ENCODE measurements at regions not wholly inside any gene's neighbourhood (a gene's known extent, or its start where the extent isn't known, plus 50 kb on each side); places are given as distances from the start of the nearest gene placed in this dataset.

DNA sequence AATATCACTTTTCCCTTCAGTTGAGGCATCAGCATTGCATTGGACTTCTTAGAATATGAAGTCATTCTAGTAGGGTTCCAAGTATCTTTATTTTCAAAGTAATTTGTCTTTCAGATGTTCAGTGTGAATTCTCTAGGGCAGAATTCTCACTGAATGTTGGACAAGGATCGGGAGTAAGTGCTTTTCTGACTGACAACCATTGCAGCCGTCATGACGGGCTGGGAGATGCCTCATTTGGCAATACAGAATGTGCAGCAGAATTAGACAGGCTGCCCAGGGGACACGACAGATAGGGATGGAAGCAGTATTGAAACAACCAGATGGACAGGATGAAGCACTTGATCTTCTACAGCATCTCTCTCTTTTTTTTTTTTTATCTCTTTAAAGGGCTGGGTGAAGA, 129.0 kb downstream of the ICE1 start:
- Histone ChIP-seq H3K27ac (ENCODE audit: low read length) (no peak overlapping the region), H3K9ac (ENCODE audit: low read length) (no peak overlapping the region), H2AFZ (ENCODE audit: low read length) (peak overlapping the region; percentile 9; the same call in 1 of the 2 replicates), H3K9me2 (replicated peaks; ENCODE audit: insufficient read depth, low read length) (no peaks in the 10 kb centered on the region), H4K20me1 (ENCODE audit: insufficient read depth, low read length) (no peaks in the 10 kb centered on the region), H3K4me1 (ENCODE audit: low read length) (no peaks in the 10 kb centered on the region), H3K4me3 (ENCODE audit: low read length) (no peak overlapping the region), H3K9me3 (replicated peaks; ENCODE audit: insufficient read depth, low read length) (no peaks in the 10 kb centered on the region), H3K27me3 (replicated peaks; ENCODE audit: insufficient read depth, low read length) (no peaks in the 10 kb centered on the region), H3K36me3 (replicated peaks; ENCODE audit: insufficient read depth, low read length) (no peaks in the 10 kb centered on the region), H3F3A (ENCODE audit: insufficient read depth, low read length) (no peaks in the 10 kb centered on the region), H3K79me2 (ENCODE audit: low read length) (no peaks in the 10 kb centered on the region), H3K4me2 (ENCODE audit: low read depth, low read length) (no peak overlapping the region)
- TF ChIP-seq EZH2phosphoT487 (IDR thresholded peaks at IDR 0.05; ENCODE audit: low read length) (no peak), EZH2 (optimal IDR thresholded peaks at IDR 0.05; ENCODE audit: low read depth, low read length) (no peak)
- TF ChIP-seq, protein P1, sequence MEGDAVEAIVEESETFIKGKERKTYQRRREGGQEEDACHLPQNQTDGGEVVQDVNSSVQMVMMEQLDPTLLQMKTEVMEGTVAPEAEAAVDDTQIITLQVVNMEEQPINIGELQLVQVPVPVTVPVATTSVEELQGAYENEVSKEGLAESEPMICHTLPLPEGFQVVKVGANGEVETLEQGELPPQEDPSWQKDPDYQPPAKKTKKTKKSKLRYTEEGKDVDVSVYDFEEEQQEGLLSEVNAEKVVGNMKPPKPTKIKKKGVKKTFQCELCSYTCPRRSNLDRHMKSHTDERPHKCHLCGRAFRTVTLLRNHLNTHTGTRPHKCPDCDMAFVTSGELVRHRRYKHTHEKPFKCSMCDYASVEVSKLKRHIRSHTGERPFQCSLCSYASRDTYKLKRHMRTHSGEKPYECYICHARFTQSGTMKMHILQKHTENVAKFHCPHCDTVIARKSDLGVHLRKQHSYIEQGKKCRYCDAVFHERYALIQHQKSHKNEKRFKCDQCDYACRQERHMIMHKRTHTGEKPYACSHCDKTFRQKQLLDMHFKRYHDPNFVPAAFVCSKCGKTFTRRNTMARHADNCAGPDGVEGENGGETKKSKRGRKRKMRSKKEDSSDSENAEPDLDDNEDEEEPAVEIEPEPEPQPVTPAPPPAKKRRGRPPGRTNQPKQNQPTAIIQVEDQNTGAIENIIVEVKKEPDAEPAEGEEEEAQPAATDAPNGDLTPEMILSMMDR (IDR thresholded peaks at IDR 0.05; ENCODE audit: low read length), result no peak
- no peak for DNase-seq

DNA sequence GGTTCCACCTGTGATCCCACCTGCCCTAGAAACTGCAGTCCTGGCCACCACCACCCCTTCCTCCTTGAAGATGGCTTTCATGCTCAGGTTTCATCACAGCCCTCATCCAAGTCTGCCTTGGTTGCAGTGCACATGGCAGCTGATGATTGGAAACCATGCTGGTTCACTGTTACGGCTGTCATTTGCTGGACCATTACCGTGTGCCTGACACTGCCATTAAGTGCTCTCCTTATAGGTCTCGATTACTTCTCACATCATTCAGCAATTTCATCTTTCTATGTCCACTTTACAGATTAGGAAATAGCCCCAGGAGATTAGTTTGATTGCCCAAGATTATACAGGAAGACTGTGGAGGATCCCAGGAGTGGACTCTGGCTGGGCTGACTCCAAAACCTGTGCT, 123.9 kb downstream of the ICE1 start:
- H3K4me2 ChIP-seq (ENCODE audit: low read depth, low read length), result no peak overlapping the region
- no peak overlapping the region for H3K27ac ChIP-seq (ENCODE audit: low read length)
- H3K4me1 ChIP-seq (ENCODE audit: low read length), result no peaks in the 10 kb centered on the region
- H3K9me3 ChIP-seq (replicated peaks; ENCODE audit: insufficient read depth, low read length), result no peaks in the 10 kb centered on the region
- no peaks in the 10 kb centered on the region for H3K9me2 ChIP-seq (replicated peaks; ENCODE audit: insufficient read depth, low read length)
- H3K79me2 ChIP-seq (ENCODE audit: low read length), result no peaks in the 10 kb centered on the region
- H2AFZ ChIP-seq (ENCODE audit: low read length), result no peak overlapping the region
- H3K27me3 ChIP-seq (replicated peaks; ENCODE audit: insufficient read depth, low read length), result no peaks in the 10 kb centered on the region
- TF ChIP-seq EZH2 (optimal IDR thresholded peaks at IDR 0.05; ENCODE audit: low read depth, low read length) (no peak), EZH2phosphoT487 (IDR thresholded peaks at IDR 0.05; ENCODE audit: low read length) (no peak)
- TF ChIP-seq, protein P1 (IDR thresholded peaks at IDR 0.05; ENCODE audit: low read length), result no peak
- H3K9ac ChIP-seq (ENCODE audit: low read length), result no peak overlapping the region
- H3F3A ChIP-seq (ENCODE audit: insufficient read depth, low read length), result no peaks in the 10 kb centered on the region
- H3K4me3 ChIP-seq (ENCODE audit: low read length), result no peak overlapping the region
- no peaks in the 10 kb centered on the region for H3K36me3 ChIP-seq (replicated peaks; ENCODE audit: insufficient read depth, low read length)
- no peak for DNase-seq
- H4K20me1 ChIP-seq (ENCODE audit: insufficient read depth, low read length), result no peaks in the 10 kb centered on the region

DNA sequence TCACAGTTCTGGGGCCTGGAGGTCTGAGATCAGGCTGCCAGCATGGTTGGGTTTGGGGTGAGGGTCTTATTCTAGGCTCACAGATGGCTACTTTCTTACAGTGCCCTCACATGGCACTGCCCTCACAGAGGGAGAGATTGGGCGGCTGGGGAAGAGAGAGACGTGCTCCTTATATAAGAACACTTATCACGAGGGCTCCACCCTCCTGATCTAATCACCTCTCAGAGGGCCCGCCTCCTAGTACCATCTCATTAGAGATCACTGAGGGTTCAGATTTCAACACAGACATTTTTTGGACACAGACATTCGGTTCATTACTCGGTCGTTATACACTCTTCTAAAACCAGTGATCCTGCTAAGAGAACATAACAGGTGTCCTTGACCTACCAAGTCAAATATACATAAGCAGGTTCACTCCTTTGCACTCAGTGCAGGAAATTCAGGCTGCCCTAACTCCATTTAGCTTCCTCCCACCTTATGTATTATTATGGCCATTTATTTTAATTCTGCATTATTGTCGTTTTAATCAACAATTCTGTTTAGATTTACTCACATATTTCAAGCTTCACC, 121.7 kb downstream of the ICE1 start:
- Histone ChIP-seq H3K9me2 (replicated peaks; ENCODE audit: insufficient read depth, low read length) (no peaks in the 10 kb centered on the region), H3K27ac (ENCODE audit: low read length) (no peak overlapping the region), H4K20me1 (ENCODE audit: insufficient read depth, low read length) (no peaks in the 10 kb centered on the region), H3K79me2 (ENCODE audit: low read length) (no peaks in the 10 kb centered on the region), H3K9me3 (replicated peaks; ENCODE audit: insufficient read depth, low read length) (no peaks in the 10 kb centered on the region), H3K4me1 (ENCODE audit: low read length) (no peaks in the 10 kb centered on the region), H3K36me3 (replicated peaks; ENCODE audit: insufficient read depth, low read length) (no peaks in the 10 kb centered on the region), H2AFZ (ENCODE audit: low read length) (no peak overlapping the region), H3K4me2 (ENCODE audit: low read depth, low read length) (no peak overlapping the region), H3K27me3 (replicated peaks; ENCODE audit: insufficient read depth, low read length) (no peaks in the 10 kb centered on the region), H3K4me3 (ENCODE audit: low read length) (no peak overlapping the region), H3F3A (ENCODE audit: insufficient read depth, low read length) (no peaks in the 10 kb centered on the region), H3K9ac (ENCODE audit: low read length) (no peak overlapping the region)
- no peak for DNase-seq
- TF ChIP-seq EZH2phosphoT487 (IDR thresholded peaks at IDR 0.05; ENCODE audit: low read length), result no peak
- TF ChIP-seq EZH2 (optimal IDR thresholded peaks at IDR 0.05; ENCODE audit: low read depth, low read length), result no peak
- TF ChIP-seq, protein P1 (IDR thresholded peaks at IDR 0.05; ENCODE audit: low read length), result no peak

Measured in MM.1S (cell line).